Panc1 (cell line): ENCODE measurements at regions not wholly inside any gene's neighbourhood (a gene's known extent, or its start where the extent isn't known, plus 50 kb on each side); places are given as distances from the start of the nearest gene placed in this dataset.

Source experiments
- CTCF ChIP-seq: fragments of 450-650 bp; IDR thresholded peaks from 2 replicates; pipeline ENCODE4 v1.5.1; 2017; ENCODE audit warnings: mild to moderate bottlenecking
- POLR2AphosphoS5 ChIP-seq: IDR thresholded peaks from 2 replicates; pipeline ENCODE4 v1.6.1; 2012; ENCODE audit warnings: mild to moderate bottlenecking, low read depth, low read length, moderate library complexity
- REST ChIP-seq, 2 experiments: IDR thresholded peaks; 2 replicates each; pipeline ENCODE4 v1.6.1; 2011 to 2012; ENCODE audit warnings: low read depth in 2 of 2, control low read depth in 1 of 2, low read length in 1 of 2, mild to moderate bottlenecking in 1 of 2, moderate library complexity in 1 of 2; ENCODE audit not compliant: insufficient read depth in 1 of 2
- TCF7L2 ChIP-seq: IDR thresholded peaks from 2 replicates; pipeline ENCODE4 v1.6.1; 2011; ENCODE audit warnings: mild to moderate bottlenecking, low read depth, low read length, inconsistent platforms

GRCh38 chrX:39017077-39017476 lies 215.8 kb downstream of the MID1IP1 start:
- TF ChIP-seq CTCF (peak; percentile 16), POLR2AphosphoS5 (no peak), TCF7L2 (no peak), REST (IDR thresholded peaks at IDR 0.05; ENCODE audit: insufficient read depth in 1 of 2, low read depth in 2 of 2, low read length in 1 of 2) (no peak)
